GM23248 (cell line): ENCODE measurements at regions not wholly inside any gene's neighbourhood (a gene's known extent, or its start where the extent isn't known, plus 50 kb on each side); places are given as distances from the start of the nearest gene placed in this dataset.
"Not testable (repeated sequence)": the region's sequence is repeated elsewhere in the genome, so short reads cannot be mapped to it uniquely, and the experiment has no call there.

Experiments
- EZH2 ChIP-seq: fragments of 200-600 bp; sonication (generic); IDR thresholded peaks from 2 replicates; pipeline ENCODE4 v1.6.1; 2018; ENCODE audit warnings: antibody characterized with exemption, mild to moderate bottlenecking; ENCODE audit not compliant: insufficient read depth, poor library complexity, severe bottlenecking
- EZH2phosphoT487 ChIP-seq: fragments of 200-600 bp; sonication (generic); IDR thresholded peaks from 2 replicates; pipeline ENCODE4 v1.6.1; 2018; ENCODE audit warnings: antibody characterized with exemption, moderate library complexity, mild to moderate bottlenecking, low read depth; ENCODE audit not compliant: insufficient read depth

DNA sequence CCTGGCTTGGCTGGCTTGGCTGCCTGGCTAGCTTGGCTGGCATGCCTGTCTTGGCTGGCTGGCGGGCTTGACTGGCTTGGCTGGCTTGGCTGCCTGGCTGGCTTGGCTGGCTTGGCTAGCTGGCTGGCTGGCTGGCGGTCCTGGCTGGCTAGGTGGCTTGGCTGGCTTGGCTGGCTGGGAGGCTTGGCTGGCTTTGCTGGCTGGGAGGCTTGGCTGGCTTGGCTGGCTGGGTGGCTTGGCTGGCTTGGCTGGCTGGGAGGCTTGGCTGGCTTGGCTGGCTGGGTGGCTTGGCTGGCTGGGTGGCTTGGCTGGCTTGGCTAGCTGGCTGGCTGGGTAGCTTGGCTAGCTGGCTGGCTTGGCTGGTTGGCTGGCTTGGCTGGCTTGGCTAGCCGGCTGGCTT is 2824.5 kb downstream of the RPIA start:
- TF ChIP-seq EZH2, EZH2phosphoT487: not testable (repeated sequence)
